ENCODE measurements at regions not wholly inside any gene's neighbourhood (a gene's known extent, or its start where the extent isn't known, plus 50 kb on each side); places are given as distances from the start of the nearest gene placed in this dataset.

GRCh38 chr3:159829539-159830227 lies 159.0 kb upstream of the IL12A start:
- DNase-seq = peak; percentile 82
- WGBS (ENCODE audit: insufficient coverage) = 20% methylated on average over 1 of the region's 7 CpGs
- Histone ChIP-seq H3K9me3 (replicated peaks; ENCODE audit: control insufficient read depth, low read depth, low read length) (no peaks in the 10 kb centered on the region), H3K27ac (ENCODE audit: low read length) (peak overlapping the region; percentile 64), H3K4me1 (ENCODE audit: control insufficient read depth, insufficient read depth, low read length) (peaks cover 14% of the 10 kb centered on the region), H3K27me3 (ENCODE audit: control insufficient read depth, insufficient read depth, low read length) (no peaks in the 10 kb centered on the region), H3K36me3 (ENCODE audit: control insufficient read depth, insufficient read depth, low read length) (no peaks in the 10 kb centered on the region), H3K4me3 (ENCODE audit: low read length) (no peak overlapping the region)

- Histone ChIP-seq H3K4me1 (ENCODE audit: control insufficient read depth, insufficient read depth, low read length) (peaks cover 8% of the 10 kb centered on the region), H3K9me3 (replicated peaks; ENCODE audit: control insufficient read depth, low read depth, low read length) (no peaks in the 10 kb centered on the region), H3K36me3 (ENCODE audit: control insufficient read depth, insufficient read depth, low read length) (no peaks in the 10 kb centered on the region), H3K27me3 (ENCODE audit: control insufficient read depth, insufficient read depth, low read length) (no peaks in the 10 kb centered on the region), H3K27ac (ENCODE audit: low read length) (peak overlapping the region; percentile 75), H3K4me3 (ENCODE audit: low read length) (no peak overlapping the region)
- no CpG with 5 or more reads among the region's 1 CpG for whole genome bisulfite sequencing (ENCODE audit: insufficient coverage)
- peak; percentile 71 for DNase-seq
Observed at GRCh38 chr3:159830523-159831154, 158.0 kb upstream of the IL12A start.

GRCh38 chr3:159831466-159831865 lies 157.2 kb upstream of the IL12A start:
- no peak for DNase-seq
- Histone ChIP-seq H3K9me3 (replicated peaks; ENCODE audit: control insufficient read depth, low read depth, low read length) (no peaks in the 10 kb centered on the region), H3K36me3 (ENCODE audit: control insufficient read depth, insufficient read depth, low read length) (no peaks in the 10 kb centered on the region), H3K27me3 (ENCODE audit: control insufficient read depth, insufficient read depth, low read length) (no peaks in the 10 kb centered on the region), H3K4me1 (ENCODE audit: control insufficient read depth, insufficient read depth, low read length) (peaks cover 8% of the 10 kb centered on the region), H3K4me3 (ENCODE audit: low read length) (no peak overlapping the region), H3K27ac (ENCODE audit: low read length) (no peak overlapping the region)
- no CpG with 5 or more reads among the region's 2 CpGs for WGBS (ENCODE audit: insufficient coverage)

GRCh38 chr3:159832024-159832423 lies 156.6 kb upstream of the IL12A start:
- 80% methylated on average over 2 of the region's 2 CpGs for WGBS (ENCODE audit: insufficient coverage)
- Histone ChIP-seq H3K27me3 (ENCODE audit: control insufficient read depth, insufficient read depth, low read length) (no peaks in the 10 kb centered on the region), H3K4me3 (ENCODE audit: low read length) (no peak overlapping the region), H3K9me3 (replicated peaks; ENCODE audit: control insufficient read depth, low read depth, low read length) (no peaks in the 10 kb centered on the region), H3K27ac (ENCODE audit: low read length) (no peak overlapping the region), H3K36me3 (ENCODE audit: control insufficient read depth, insufficient read depth, low read length) (no peaks in the 10 kb centered on the region), H3K4me1 (ENCODE audit: control insufficient read depth, insufficient read depth, low read length) (peaks cover 8% of the 10 kb centered on the region)
- no peak for DNase-seq

DNA sequence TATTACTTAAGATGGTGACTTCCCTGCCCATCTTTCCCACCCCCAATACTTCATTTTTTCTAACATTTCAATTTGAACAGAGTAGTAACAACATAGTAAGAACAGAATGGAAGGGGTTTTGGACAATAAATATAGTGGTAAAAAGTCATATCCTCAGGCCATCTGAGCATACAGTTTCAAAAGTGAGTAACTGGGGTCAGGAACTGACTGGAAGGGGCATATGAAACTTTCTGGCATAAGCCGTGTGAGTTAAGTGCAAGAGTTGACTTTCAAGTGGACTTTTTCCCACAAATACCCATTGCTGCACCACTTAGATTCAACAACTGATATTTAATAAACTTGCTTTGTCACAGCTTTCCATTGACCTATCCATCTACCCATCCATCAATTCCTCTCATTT lies 153.5 kb upstream of the IL12A start:
- DNase-seq = no peak
- Histone ChIP-seq H3K9me3 (replicated peaks; ENCODE audit: control insufficient read depth, low read depth, low read length) (no peaks in the 10 kb centered on the region), H3K36me3 (ENCODE audit: control insufficient read depth, insufficient read depth, low read length) (no peaks in the 10 kb centered on the region), H3K4me3 (ENCODE audit: low read length) (no peak overlapping the region), H3K27me3 (ENCODE audit: control insufficient read depth, insufficient read depth, low read length) (no peaks in the 10 kb centered on the region), H3K4me1 (ENCODE audit: control insufficient read depth, insufficient read depth, low read length) (peaks cover 24% of the 10 kb centered on the region), H3K27ac (ENCODE audit: low read length) (no peak overlapping the region)
- WGBS (ENCODE audit: insufficient coverage) = no CpG with 5 or more reads among the region's 1 CpG

DNA sequence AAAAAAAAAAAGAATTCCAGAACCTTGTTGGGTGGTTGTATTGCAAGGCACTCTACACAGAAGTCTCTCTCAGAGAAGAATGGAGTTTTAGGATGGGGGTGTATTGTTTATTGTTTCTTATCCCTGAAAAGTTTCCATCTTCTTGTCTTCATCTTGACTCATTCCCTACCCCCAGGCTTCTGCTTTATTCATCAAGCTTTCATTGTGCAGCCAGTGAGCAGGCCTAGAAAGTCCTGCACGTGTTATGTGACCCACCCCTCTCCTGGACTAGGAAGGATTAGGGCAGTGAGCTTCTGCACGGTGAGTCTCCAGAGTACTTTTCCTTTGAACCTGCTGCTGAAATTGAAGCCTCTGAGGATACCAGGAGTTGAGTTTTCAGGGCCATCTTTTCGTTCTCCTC lies 150.9 kb upstream of the IL12A start:
- Histone ChIP-seq H3K9me3 (replicated peaks; ENCODE audit: control insufficient read depth, low read depth, low read length) (no peaks in the 10 kb centered on the region), H3K27me3 (ENCODE audit: control insufficient read depth, insufficient read depth, low read length) (no peaks in the 10 kb centered on the region), H3K4me3 (ENCODE audit: low read length) (no peak overlapping the region), H3K36me3 (ENCODE audit: control insufficient read depth, insufficient read depth, low read length) (no peaks in the 10 kb centered on the region), H3K4me1 (ENCODE audit: control insufficient read depth, insufficient read depth, low read length) (peaks cover 20% of the 10 kb centered on the region), H3K27ac (ENCODE audit: low read length) (peak overlapping the region; percentile 70)
- WGBS (ENCODE audit: insufficient coverage) = no CpG with 5 or more reads among the region's 3 CpGs
- DNase-seq = no peak

DNA sequence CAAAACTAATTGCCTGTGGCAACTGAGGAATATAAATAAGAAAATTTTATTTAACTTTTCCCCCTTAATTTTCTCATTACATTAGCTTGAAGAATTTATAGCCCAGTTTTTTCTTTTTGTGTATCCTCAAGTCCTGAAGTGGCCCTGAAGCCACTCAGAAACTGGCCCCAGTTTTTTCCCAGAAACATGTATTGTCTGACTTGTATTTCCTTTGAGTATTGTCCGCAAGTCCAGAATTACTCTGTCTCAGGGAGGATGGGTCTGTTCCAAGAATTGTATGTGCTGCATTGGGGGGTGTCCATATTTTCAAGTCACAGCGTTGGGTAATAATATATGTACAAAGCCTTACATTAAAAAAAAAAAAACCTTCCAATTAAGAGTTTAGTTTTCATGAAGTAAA lies 149.7 kb upstream of the IL12A start:
- DNase-seq = peak; percentile 76
- H3K9me3 ChIP-seq (replicated peaks; ENCODE audit: control insufficient read depth, low read depth, low read length) = no peaks in the 10 kb centered on the region
- H3K27ac ChIP-seq (ENCODE audit: low read length) = peak overlapping the region; percentile 85
- H3K4me3 ChIP-seq (ENCODE audit: low read length) = no peak overlapping the region
- no CpG with 5 or more reads among the region's 2 CpGs for WGBS (ENCODE audit: insufficient coverage)
- H3K36me3 ChIP-seq (ENCODE audit: control insufficient read depth, insufficient read depth, low read length) = no peaks in the 10 kb centered on the region
- peaks cover 22% of the 10 kb centered on the region for H3K4me1 ChIP-seq (ENCODE audit: control insufficient read depth, insufficient read depth, low read length)
- H3K27me3 ChIP-seq (ENCODE audit: control insufficient read depth, insufficient read depth, low read length) = no peaks in the 10 kb centered on the region

- Histone ChIP-seq H3K9me3 (replicated peaks; ENCODE audit: control insufficient read depth, low read depth, low read length) (no peaks in the 10 kb centered on the region), H3K27ac (ENCODE audit: low read length) (peak within 1 kb of the TSS; percentile 85), H3K36me3 (ENCODE audit: control insufficient read depth, insufficient read depth, low read length) (no peaks in the 10 kb centered on the region), H3K4me1 (ENCODE audit: control insufficient read depth, insufficient read depth, low read length) (peaks cover 22% of the 10 kb centered on the region), H3K4me3 (ENCODE audit: low read length) (peak within 1 kb of the TSS; percentile 48), H3K27me3 (ENCODE audit: control insufficient read depth, insufficient read depth, low read length) (no peaks in the 10 kb centered on the region)
- 26% methylated on average over 21 of the region's 30 CpGs for WGBS (ENCODE audit: insufficient coverage)
- peak; percentile 76 for DNase-seq
Observed at GRCh38 chr3:159839561-159840379, 148.9 kb upstream of the IL12A start, which contains the start of gene SCHIP1. TSS of gene SCHIP1 (plus strand) at chr3:159839861.

GRCh38 chr3:159840703-159841299 lies 147.8 kb upstream of the IL12A start:
- peaks cover 24% of the 10 kb centered on the region for H3K4me1 ChIP-seq (ENCODE audit: control insufficient read depth, insufficient read depth, low read length)
- no peaks in the 10 kb centered on the region for H3K36me3 ChIP-seq (ENCODE audit: control insufficient read depth, insufficient read depth, low read length)
- DNase-seq = no peak
- peak overlapping the region; percentile 85 for H3K27ac ChIP-seq (ENCODE audit: low read length)
- peak overlapping the region; percentile 48 for H3K4me3 ChIP-seq (ENCODE audit: low read length)
- WGBS (ENCODE audit: insufficient coverage) = no CpG with 5 or more reads among the region's 3 CpGs
- no peaks in the 10 kb centered on the region for H3K9me3 ChIP-seq (replicated peaks; ENCODE audit: control insufficient read depth, low read depth, low read length)
- no peaks in the 10 kb centered on the region for H3K27me3 ChIP-seq (ENCODE audit: control insufficient read depth, insufficient read depth, low read length)

GRCh38 chr3:159841766-159842165 lies 146.9 kb upstream of the IL12A start:
- H3K4me1 ChIP-seq (ENCODE audit: control insufficient read depth, insufficient read depth, low read length) = peaks cover 24% of the 10 kb centered on the region
- H3K9me3 ChIP-seq (replicated peaks; ENCODE audit: control insufficient read depth, low read depth, low read length) = no peaks in the 10 kb centered on the region
- no peak for DNase-seq
- no peak overlapping the region for H3K4me3 ChIP-seq (ENCODE audit: low read length)
- H3K27ac ChIP-seq (ENCODE audit: low read length) = no peak overlapping the region
- no peaks in the 10 kb centered on the region for H3K36me3 ChIP-seq (ENCODE audit: control insufficient read depth, insufficient read depth, low read length)
- H3K27me3 ChIP-seq (ENCODE audit: control insufficient read depth, insufficient read depth, low read length) = no peaks in the 10 kb centered on the region
- WGBS (ENCODE audit: insufficient coverage) = no CpG with 5 or more reads among the region's 1 CpG

Data from muscle of leg (tissue), 3 donors.